ENCODE measurements at regions not wholly inside any gene's neighbourhood (a gene's known extent, or its start where the extent isn't known, plus 50 kb on each side); places are given as distances from the start of the nearest gene placed in this dataset.

- no peak for DNase-seq (ENCODE audit: low read depth in 2 of 2)
These were observed 368.4 kb upstream of the SHH start for GRCh38 chr7:156180451-156181229.

- no peak for DNase-seq (ENCODE audit: low read depth in 2 of 2)
These were observed 367.7 kb upstream of the SHH start for GRCh38 chr7:156179872-156180390.

- no peak for DNase-seq (ENCODE audit: low read depth in 2 of 2)
These were observed 366.6 kb upstream of the SHH start for GRCh38 chr7:156178857-156179256.

DNA sequence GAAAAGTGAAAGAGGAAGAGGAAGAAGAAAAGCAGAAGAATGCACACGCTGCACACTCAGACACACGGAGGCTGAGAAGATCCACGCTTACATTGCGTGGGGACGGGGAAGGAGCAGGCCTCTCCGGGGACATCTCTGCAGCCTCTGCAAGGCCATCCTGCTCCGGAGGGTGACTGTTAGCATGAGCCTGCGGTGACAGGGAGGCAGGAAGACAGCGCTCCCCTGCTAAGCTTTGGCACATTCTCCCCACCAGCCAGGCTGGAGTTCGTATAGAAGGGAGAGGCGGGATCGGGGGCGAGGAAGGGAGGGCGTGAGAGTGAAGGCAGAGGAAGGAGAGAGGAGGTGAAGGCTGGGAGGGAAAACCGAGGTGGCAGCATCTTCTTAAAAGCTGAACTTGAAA, 366.0 kb upstream of the SHH start:
- DNase-seq (ENCODE audit: low read depth in 2 of 2), result no peak

DNA sequence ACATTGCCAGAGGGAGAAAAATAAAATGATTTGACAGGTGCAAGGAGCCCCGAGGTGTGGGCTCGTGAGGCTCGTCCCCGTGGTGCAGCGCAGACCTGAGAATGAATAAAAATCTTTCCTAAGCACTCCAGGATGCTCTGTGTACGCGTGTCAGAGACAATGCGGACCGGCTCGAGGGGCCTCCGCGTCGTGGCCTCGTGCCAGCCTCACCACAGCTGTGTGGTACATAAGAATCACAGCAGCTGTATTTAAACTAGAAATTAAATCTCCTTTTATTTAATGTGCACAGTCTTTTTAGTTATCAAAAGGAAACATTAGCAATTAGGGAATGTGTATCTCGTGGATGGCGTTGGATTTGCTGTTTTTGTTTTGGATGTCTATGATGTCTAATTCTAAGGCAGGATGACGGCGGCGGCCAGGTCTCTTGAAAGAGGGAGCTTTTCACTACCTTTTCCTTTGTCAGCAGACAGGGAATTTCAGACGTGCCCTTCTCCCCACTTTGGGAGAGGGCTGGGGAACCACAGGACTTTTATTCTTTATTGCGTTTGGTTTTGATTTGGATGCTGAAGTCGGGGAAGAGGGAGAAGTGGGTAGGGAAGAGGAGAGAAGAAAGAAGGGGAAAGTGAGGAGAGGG, 365.3 kb upstream of the SHH start:
- no peak for DNase-seq (ENCODE audit: low read depth in 2 of 2)

- DNase-seq (ENCODE audit: low read depth in 2 of 2), result no peak
These were observed 363.8 kb upstream of the SHH start for GRCh38 chr7:156176039-156176438.

DNA sequence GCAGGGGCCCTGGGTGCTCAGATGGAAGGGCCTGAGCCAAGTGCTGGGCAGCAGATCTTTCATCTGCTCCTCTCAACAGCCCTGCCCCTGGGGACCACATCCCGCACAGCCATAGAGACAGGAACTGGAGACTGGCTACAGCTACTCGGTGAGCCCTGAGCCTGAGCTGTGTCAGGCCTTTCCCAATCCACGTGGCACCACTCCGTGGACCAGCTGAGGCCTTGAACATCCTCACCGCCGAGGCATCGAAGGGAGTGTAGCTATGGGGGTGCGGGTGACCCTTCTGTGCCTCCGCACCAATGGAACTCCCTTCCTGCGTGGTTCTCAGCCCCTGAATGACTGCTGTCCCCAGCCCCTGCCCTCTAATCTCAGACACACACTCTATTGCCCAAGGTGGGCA, 362.7 kb upstream of the SHH start:
- DNase-seq (ENCODE audit: low read depth in 2 of 2), result no peak

DNA sequence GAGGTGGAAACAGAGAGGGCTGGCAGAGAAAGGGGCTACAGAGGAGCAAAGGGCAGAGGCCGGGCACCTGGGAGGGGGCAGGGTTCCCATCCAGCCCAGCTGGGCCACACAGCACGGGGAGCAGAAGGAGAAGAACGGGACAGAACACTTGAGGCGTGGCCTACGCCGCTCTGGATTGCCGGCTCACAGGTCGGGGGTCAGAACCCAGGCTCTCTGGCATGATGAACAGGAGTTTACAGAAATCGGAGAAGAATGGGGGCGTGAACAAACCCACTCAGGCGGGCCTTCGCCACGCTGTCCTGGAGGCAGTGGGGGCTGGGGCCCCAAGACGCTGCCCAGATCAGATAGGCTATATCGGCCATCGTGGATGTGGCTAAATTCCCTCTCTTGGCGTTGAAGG, 362.2 kb upstream of the SHH start:
- no peak for DNase-seq (ENCODE audit: low read depth in 2 of 2)

DNA sequence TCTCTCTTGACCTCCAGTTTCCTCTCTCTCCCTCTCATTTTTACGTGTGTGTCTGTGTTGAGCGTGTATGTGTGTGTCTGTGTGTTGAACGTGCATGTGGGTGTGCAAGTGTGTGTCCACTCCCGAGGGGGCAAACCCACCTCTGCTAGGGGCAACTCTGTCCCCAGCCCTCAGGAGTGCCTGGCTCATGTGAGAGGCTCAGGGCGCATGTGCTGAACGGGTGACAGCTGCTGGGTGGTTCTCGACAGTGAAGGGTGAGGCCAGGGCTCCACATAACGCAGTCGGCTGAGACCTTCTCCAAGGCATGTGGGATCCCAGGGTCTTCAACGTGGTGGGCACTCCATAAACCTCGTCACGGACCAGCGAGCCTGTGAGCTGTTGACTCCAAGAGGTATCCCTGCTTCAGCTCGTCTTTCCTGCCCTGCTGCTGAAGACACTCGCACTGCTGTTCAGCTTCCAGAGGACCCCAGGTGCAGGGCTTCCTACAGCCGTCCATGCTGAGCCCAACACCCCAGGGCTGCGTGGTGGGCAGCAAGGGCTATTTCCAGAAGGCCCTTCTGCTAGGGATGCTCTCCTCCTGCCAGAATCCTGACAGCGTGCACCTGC, 361.6 kb upstream of the SHH start:
- no peak for DNase-seq (ENCODE audit: low read depth in 2 of 2)

DNA sequence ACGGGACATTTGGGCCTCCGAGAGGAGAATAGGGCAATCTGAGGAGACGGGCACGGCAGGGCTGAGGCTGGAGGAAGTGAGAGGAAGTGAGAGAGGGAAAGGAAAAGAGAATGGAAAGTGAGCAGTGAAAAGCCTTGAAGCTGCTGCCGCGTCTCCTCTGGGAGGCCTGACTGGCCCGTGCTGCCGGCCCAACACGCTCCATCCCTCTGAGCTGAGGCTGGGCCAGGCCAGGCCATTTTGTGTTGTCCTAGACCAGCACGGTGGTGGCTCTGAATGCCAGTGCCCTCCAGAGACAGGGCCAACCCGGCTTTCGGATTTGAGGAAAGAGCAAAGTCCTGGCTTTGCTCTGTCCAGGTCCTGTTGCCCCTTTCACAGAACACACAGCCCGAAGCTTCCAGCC, 361.1 kb upstream of the SHH start:
- DNase-seq (ENCODE audit: low read depth in 2 of 2), result no peak

GRCh38 chr7:156172638-156173037, 360.4 kb upstream of the SHH start:
- no peak for DNase-seq (ENCODE audit: low read depth in 2 of 2)

GRCh38 chr7:156169474-156170370, 357.5 kb upstream of the SHH start:
- DNase-seq (ENCODE audit: low read depth in 2 of 2), result no peak

DNA sequence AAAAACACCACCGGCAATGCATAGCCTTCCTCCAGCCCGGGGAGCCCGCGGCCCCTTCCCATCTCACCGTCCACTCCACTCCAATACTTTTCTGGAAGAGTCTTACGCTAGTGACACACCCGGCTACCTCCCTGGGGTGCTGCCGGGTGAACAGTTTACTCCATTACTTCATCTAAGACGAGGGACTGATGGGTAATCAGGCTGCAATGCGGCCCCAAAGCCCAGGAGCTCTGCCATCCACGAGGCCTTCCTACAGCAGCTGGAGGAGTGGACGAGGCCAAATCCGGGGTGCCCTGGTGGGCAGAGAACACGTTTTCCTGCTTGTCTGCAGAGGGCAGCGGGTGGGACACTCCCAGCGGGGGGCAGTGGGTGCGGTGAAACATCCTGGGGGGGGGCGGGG, 356.2 kb upstream of the SHH start:
- DNase-seq (ENCODE audit: low read depth in 2 of 2), result no peak

- no peak for DNase-seq (ENCODE audit: low read depth in 2 of 2)
These were observed 355.7 kb upstream of the SHH start for GRCh38 chr7:156167987-156168386.

GRCh38 chr7:156167417-156167807, 355.1 kb upstream of the SHH start:
- no peak for DNase-seq (ENCODE audit: low read depth in 2 of 2)

- DNase-seq (ENCODE audit: low read depth in 2 of 2), result no peak
These were observed 354.6 kb upstream of the SHH start for GRCh38 chr7:156166692-156167416.

DNA sequence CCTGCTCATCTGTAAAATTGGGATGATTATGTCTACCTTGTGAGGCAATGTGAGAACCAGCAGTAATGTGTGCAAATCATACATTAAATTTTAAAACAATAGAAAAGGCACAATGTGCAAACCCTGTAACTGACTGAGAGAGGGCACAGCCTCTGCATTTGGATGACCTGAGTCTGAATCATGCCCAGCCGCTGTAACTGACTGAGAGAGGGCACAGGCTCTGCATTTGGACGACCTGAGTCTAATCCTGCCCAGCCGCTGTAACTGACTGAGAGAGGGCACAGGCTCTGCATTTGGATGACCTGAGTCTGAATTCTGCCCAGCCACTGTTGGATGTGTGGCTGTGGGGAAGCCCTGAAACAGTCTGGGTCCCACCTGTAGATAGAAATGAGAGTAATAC, 351.5 kb upstream of the SHH start:
- no peak for DNase-seq (ENCODE audit: low read depth in 2 of 2)

- no peak for DNase-seq (ENCODE audit: low read depth in 2 of 2)
These were observed 350.2 kb upstream of the SHH start for GRCh38 chr7:156162451-156162850.

- no peak for DNase-seq (ENCODE audit: low read depth in 2 of 2)
These were observed 348.5 kb upstream of the SHH start for GRCh38 chr7:156160811-156161210.

DNA sequence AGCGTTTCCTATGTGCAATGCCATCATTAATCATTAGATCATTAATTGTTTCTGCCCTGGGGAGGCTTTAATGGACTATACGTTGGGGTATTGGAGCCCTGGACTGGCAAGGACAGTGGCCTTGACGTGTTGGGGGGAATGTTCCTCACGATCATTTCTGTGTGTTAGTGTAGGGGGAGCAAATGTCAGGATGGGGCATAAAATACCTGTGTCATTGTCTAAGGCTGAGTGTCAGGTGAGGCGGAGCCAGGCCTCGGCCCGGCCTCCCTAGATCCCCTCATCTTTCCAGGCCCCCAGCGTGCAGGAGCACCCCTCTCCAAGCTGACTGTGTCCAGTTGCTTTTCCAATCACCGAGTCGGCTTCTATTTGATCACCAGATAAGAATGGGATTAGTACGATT, 346.4 kb upstream of the SHH start:
- no peak for DNase-seq (ENCODE audit: low read depth in 2 of 2)

GRCh38 chr7:156158213-156158612, 345.9 kb upstream of the SHH start:
- DNase-seq (ENCODE audit: low read depth in 2 of 2), result no peak

Data from stimulated activated CD4-positive, alpha-beta T cell treated with anti-CD3 and anti-CD28 coated beads, Interleukin-4, amount 100 ng/mL, for 48 hours (primary cell).